HUES48 (cell line): ENCODE measurements at regions not wholly inside any gene's neighbourhood (a gene's known extent, or its start where the extent isn't known, plus 50 kb on each side); places are given as distances from the start of the nearest gene placed in this dataset.

ENCODE experiments used
- H3K27ac ChIP-seq: one replicate; pipeline ENCODE4 v1.7.0; 2013; ENCODE audit warnings: low read depth, low read length, inconsistent platforms
- H3K27me3 ChIP-seq: 2 replicates; pipeline ENCODE4 v1.6.1; 2013; ENCODE audit warnings: mild to moderate bottlenecking, low read length; ENCODE audit not compliant: control insufficient read depth, insufficient read depth
- H3K36me3 ChIP-seq: 2 replicates; pipeline ENCODE4 v1.6.1; 2013; ENCODE audit warnings: low read length; ENCODE audit not compliant: control insufficient read depth, insufficient read depth
- H3K4me1 ChIP-seq: 2 replicates; pipeline ENCODE4 v1.6.1; 2013; ENCODE audit warnings: mild to moderate bottlenecking, low read length; ENCODE audit not compliant: control insufficient read depth, insufficient read depth
- H3K4me3 ChIP-seq: 2 replicates; pipeline ENCODE4 v1.5.1; 2013; ENCODE audit warnings: mild to moderate bottlenecking, low read depth, low read length
- H3K9ac ChIP-seq: 2 replicates; pipeline ENCODE4 v1.6.1; 2013; ENCODE audit warnings: mild to moderate bottlenecking, low read depth, low read length, moderate library complexity
- H3K9me3 ChIP-seq: 2 replicates; pipeline ENCODE4 v1.6.1; 2013; ENCODE audit warnings: low read length; ENCODE audit not compliant: control insufficient read depth, insufficient read depth

GRCh38 chr15:96435022-96435421 is 104.5 kb downstream of the NR2F2 start:
- H3K27ac ChIP-seq: no peak overlapping the region
- H3K4me1 ChIP-seq: peaks cover 5% of the 10 kb centered on the region; the same call in 1 of the 2 replicates
- no peak overlapping the region for H3K4me3 ChIP-seq
- no peaks in the 10 kb centered on the region for H3K36me3 ChIP-seq
- H3K27me3 ChIP-seq: no peaks in the 10 kb centered on the region
- H3K9ac ChIP-seq: no peak overlapping the region
- H3K9me3 ChIP-seq: no peaks in the 10 kb centered on the region

- Histone ChIP-seq H3K36me3 (no peaks in the 10 kb centered on the region), H3K9ac (no peak overlapping the region), H3K4me3 (no peak overlapping the region), H3K4me1 (peaks cover 5% of the 10 kb centered on the region; the same call in 1 of the 2 replicates), H3K9me3 (no peaks in the 10 kb centered on the region), H3K27me3 (no peaks in the 10 kb centered on the region), H3K27ac (no peak overlapping the region)
These were observed 105.3 kb downstream of the NR2F2 start for GRCh38 chr15:96435841-96436240.

- Histone ChIP-seq H3K36me3 (no peaks in the 10 kb centered on the region), H3K27ac (no peak overlapping the region), H3K4me1 (no peaks in the 10 kb centered on the region), H3K9me3 (no peaks in the 10 kb centered on the region), H3K27me3 (no peaks in the 10 kb centered on the region), H3K4me3 (no peak overlapping the region), H3K9ac (no peak overlapping the region)
These were observed 110.5 kb downstream of the NR2F2 start for GRCh38 chr15:96440978-96441377.

- Histone ChIP-seq H3K36me3 (no peaks in the 10 kb centered on the region), H3K27ac (no peak overlapping the region), H3K9ac (no peak overlapping the region), H3K4me1 (no peaks in the 10 kb centered on the region), H3K4me3 (no peak overlapping the region), H3K27me3 (no peaks in the 10 kb centered on the region), H3K9me3 (no peaks in the 10 kb centered on the region)
These were observed 111.6 kb downstream of the NR2F2 start for GRCh38 chr15:96442076-96442475.

- H3K4me3 ChIP-seq: no peak overlapping the region
- no peaks in the 10 kb centered on the region for H3K36me3 ChIP-seq
- H3K27ac ChIP-seq: no peak overlapping the region
- H3K4me1 ChIP-seq: no peaks in the 10 kb centered on the region
- no peaks in the 10 kb centered on the region for H3K9me3 ChIP-seq
- no peak overlapping the region for H3K9ac ChIP-seq
- H3K27me3 ChIP-seq: no peaks in the 10 kb centered on the region
These were observed 114.4 kb downstream of the NR2F2 start for GRCh38 chr15:96444865-96445264.

GRCh38 chr15:96448923-96449322 is 118.4 kb downstream of the NR2F2 start:
- Histone ChIP-seq H3K4me1 (no peaks in the 10 kb centered on the region), H3K27me3 (no peaks in the 10 kb centered on the region), H3K4me3 (no peak overlapping the region), H3K27ac (no peak overlapping the region), H3K9me3 (no peaks in the 10 kb centered on the region), H3K9ac (no peak overlapping the region), H3K36me3 (no peaks in the 10 kb centered on the region)

- Histone ChIP-seq H3K36me3 (no peaks in the 10 kb centered on the region), H3K27ac (no peak overlapping the region), H3K4me1 (0 out of 2 replicates have a peak, but pooled peaks cover 6% of the 10 kb centered on the region), H3K9ac (no peak overlapping the region), H3K27me3 (no peaks in the 10 kb centered on the region), H3K9me3 (no peaks in the 10 kb centered on the region), H3K4me3 (no peak overlapping the region)
These were observed 127.3 kb downstream of the NR2F2 start for GRCh38 chr15:96457841-96458240.

GRCh38 chr15:96460106-96460505 is 129.6 kb downstream of the NR2F2 start:
- H3K9ac ChIP-seq: no peak overlapping the region
- H3K27ac ChIP-seq: no peak overlapping the region
- H3K9me3 ChIP-seq: no peaks in the 10 kb centered on the region
- no peak overlapping the region for H3K4me3 ChIP-seq
- H3K27me3 ChIP-seq: no peaks in the 10 kb centered on the region
- H3K36me3 ChIP-seq: no peaks in the 10 kb centered on the region
- H3K4me1 ChIP-seq: 0 out of 2 replicates have a peak, but pooled peaks cover 5% of the 10 kb centered on the region

- Histone ChIP-seq H3K9ac (no peak overlapping the region), H3K27me3 (no peaks in the 10 kb centered on the region), H3K36me3 (no peaks in the 10 kb centered on the region), H3K4me1 (no peaks in the 10 kb centered on the region), H3K27ac (no peak overlapping the region), H3K9me3 (no peaks in the 10 kb centered on the region), H3K4me3 (no peak overlapping the region)
These were observed 132.6 kb downstream of the NR2F2 start for GRCh38 chr15:96462768-96463750.

- Histone ChIP-seq H3K27ac (no peak overlapping the region), H3K9ac (no peak overlapping the region), H3K4me3 (no peak overlapping the region), H3K36me3 (no peaks in the 10 kb centered on the region), H3K4me1 (no peaks in the 10 kb centered on the region), H3K9me3 (no peaks in the 10 kb centered on the region), H3K27me3 (no peaks in the 10 kb centered on the region)
These were observed 136.0 kb downstream of the NR2F2 start for GRCh38 chr15:96466389-96466947.

- no peak overlapping the region for H3K4me3 ChIP-seq
These were observed 137.5 kb downstream of the NR2F2 start for GRCh38 chr15:96468036-96468435.

More at GRCh38 chr15:96468036-96468435, 137.5 kb downstream of the NR2F2 start:
- Histone ChIP-seq H3K36me3 (no peaks in the 10 kb centered on the region), H3K9ac (no peak overlapping the region), H3K27me3 (no peaks in the 10 kb centered on the region), H3K27ac (no peak overlapping the region), H3K9me3 (no peaks in the 10 kb centered on the region), H3K4me1 (no peaks in the 10 kb centered on the region)
